ENCODE measurements at regions not wholly inside any gene's neighbourhood (a gene's known extent, or its start where the extent isn't known, plus 50 kb on each side); places are given as distances from the start of the nearest gene placed in this dataset.

DNA sequence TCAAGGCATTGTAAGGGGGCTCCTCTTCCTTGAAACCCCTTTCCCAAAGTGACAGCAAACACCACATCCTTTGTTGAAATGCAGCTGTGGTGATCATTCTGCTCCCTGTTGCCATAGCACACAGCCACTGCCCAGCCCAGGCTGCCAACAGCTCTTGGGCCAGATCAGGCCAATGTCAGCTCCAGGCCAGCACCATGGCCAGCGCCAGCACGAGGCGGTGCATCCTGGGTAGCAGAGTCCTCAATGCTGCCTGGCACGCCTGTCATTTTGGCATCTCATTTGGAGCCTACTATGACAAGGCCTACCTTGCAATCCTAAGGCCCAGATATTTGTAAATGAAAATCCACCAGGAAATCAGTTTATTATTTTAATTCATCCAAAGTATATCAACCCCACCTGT, 390.6 kb downstream of the DNAH5 start:
- no peaks in the 10 kb centered on the region for H3K9me3 Mint-ChIP-seq
- peaks cover 3% of the 10 kb centered on the region for H3K27me3 Mint-ChIP-seq (ENCODE audit: low read depth)
- H3K27ac Mint-ChIP-seq = no peak overlapping the region
- TF ChIP-seq, protein P1, sequence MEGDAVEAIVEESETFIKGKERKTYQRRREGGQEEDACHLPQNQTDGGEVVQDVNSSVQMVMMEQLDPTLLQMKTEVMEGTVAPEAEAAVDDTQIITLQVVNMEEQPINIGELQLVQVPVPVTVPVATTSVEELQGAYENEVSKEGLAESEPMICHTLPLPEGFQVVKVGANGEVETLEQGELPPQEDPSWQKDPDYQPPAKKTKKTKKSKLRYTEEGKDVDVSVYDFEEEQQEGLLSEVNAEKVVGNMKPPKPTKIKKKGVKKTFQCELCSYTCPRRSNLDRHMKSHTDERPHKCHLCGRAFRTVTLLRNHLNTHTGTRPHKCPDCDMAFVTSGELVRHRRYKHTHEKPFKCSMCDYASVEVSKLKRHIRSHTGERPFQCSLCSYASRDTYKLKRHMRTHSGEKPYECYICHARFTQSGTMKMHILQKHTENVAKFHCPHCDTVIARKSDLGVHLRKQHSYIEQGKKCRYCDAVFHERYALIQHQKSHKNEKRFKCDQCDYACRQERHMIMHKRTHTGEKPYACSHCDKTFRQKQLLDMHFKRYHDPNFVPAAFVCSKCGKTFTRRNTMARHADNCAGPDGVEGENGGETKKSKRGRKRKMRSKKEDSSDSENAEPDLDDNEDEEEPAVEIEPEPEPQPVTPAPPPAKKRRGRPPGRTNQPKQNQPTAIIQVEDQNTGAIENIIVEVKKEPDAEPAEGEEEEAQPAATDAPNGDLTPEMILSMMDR (IDR thresholded peaks at IDR 0.05; ENCODE audit: unreplicated experiment in 3 of 3) = no peak
- no peaks in the 10 kb centered on the region for H3K4me1 Mint-ChIP-seq
- no peak overlapping the region for H3K4me3 Mint-ChIP-seq
- H3K36me3 Mint-ChIP-seq (ENCODE audit: low read depth) = no peaks in the 10 kb centered on the region

DNA sequence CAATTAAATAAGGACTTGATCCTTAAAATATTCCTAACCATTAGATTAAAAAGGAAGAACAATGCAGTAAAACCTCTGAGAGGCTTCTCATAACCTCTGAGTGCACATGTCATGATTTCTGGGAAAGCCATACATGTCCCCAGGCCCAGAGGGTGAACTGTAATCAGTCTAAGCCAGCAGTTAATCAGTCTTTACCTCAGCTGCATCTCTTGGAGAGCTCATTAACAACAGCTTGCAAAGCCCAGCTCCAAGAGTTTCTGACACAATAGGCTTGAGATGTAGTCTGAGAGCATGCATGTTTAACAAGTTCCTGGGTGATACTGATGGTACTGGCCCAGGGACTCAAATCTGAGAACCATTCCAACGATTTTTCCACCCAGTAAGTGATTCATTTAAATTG, 392.1 kb downstream of the DNAH5 start:
- Mint-ChIP-seq H3K27me3 (ENCODE audit: low read depth) (peaks cover 3% of the 10 kb centered on the region), H3K9me3 (no peaks in the 10 kb centered on the region), H3K36me3 (ENCODE audit: low read depth) (no peaks in the 10 kb centered on the region), H3K27ac (no peak overlapping the region), H3K4me3 (no peak overlapping the region), H3K4me1 (no peaks in the 10 kb centered on the region)
- TF ChIP-seq, protein P1 (IDR thresholded peaks at IDR 0.05; ENCODE audit: unreplicated experiment in 3 of 3) = no peak

DNA sequence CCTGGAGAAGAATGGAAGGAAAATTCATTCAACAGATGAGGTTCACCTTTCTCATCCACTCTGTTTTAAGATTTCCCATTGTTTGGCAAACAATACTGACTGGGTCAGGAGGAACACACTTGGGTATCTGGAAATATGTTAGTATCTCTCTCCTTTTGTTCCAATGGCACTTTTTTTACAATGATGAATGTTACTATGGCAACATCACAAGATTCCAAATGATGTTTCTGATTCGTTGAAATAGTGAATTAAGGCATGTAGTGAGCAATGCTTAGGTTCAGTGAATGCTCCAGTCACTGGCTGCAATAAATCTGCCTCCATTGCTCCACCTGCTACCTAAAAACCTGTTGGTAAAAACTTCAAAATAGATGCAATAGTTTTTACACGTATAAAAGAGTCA, 392.8 kb downstream of the DNAH5 start:
- no peaks in the 10 kb centered on the region for H3K27me3 Mint-ChIP-seq (ENCODE audit: low read depth)
- H3K27ac Mint-ChIP-seq = no peak overlapping the region
- no peaks in the 10 kb centered on the region for H3K4me1 Mint-ChIP-seq
- H3K4me3 Mint-ChIP-seq = no peak overlapping the region
- TF ChIP-seq, protein P1 (IDR thresholded peaks at IDR 0.05; ENCODE audit: unreplicated experiment in 3 of 3) = no peak
- H3K9me3 Mint-ChIP-seq = no peaks in the 10 kb centered on the region
- H3K36me3 Mint-ChIP-seq (ENCODE audit: low read depth) = no peaks in the 10 kb centered on the region

DNA sequence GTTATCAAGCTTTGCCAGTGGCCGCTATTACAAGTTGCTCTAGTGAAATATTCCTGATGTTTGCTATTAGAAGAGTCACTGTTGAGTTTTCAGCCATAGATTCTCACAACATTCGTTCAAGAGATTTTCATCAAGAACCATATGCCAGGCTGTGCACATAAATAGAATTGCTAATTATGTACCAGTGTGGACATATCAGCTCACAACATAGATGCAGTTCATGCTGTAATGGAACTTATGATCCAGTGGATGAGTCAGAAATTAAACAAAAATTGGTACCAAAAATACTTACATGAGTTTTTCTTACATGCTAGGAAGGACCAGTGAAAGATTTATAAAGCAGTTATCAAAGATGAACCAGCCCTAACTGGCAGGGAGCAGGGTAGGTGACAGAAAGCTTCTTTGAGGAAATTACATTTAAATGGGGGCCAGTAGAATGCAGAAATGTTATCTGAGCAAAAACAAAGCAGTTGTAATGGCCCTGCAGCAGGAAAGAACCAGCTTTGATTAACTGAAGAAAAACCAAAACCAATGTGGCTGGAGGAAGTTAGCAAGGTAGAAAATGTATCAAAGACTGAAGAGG, 404.2 kb downstream of the DNAH5 start:
- TF ChIP-seq, protein P1 (IDR thresholded peaks at IDR 0.05; ENCODE audit: unreplicated experiment in 3 of 3) = no peak
- Mint-ChIP-seq H3K4me3 (no peak overlapping the region), H3K9me3 (no peaks in the 10 kb centered on the region), H3K36me3 (ENCODE audit: low read depth) (no peaks in the 10 kb centered on the region), H3K27ac (no peak overlapping the region), H3K27me3 (ENCODE audit: low read depth) (no peaks in the 10 kb centered on the region), H3K4me1 (no peaks in the 10 kb centered on the region)

DNA sequence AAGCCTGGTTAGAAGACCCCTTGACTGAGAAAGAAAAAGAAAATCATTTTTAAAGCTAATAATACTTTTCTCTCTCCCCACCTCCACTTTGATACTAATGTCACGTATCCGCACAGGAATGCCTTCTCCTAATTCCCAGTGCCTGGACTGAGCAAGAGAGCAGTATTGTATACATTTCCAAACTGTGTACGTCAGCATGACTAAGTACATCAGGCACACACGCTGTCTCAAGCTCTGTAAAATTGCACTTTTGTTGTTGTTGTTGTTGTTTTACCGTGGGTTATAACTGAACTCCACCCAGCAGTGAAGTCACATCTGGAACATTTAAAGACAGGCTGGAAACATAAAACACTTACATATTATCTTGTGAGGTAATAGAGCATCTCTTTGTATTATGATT, 407.6 kb downstream of the DNAH5 start:
- H3K36me3 Mint-ChIP-seq (ENCODE audit: low read depth) = no peaks in the 10 kb centered on the region
- H3K4me3 Mint-ChIP-seq = no peak overlapping the region
- H3K27ac Mint-ChIP-seq = no peak overlapping the region
- TF ChIP-seq, protein P1 (IDR thresholded peaks at IDR 0.05; ENCODE audit: unreplicated experiment in 3 of 3) = no peak
- H3K9me3 Mint-ChIP-seq = no peaks in the 10 kb centered on the region
- no peaks in the 10 kb centered on the region for H3K4me1 Mint-ChIP-seq
- H3K27me3 Mint-ChIP-seq (ENCODE audit: low read depth) = no peaks in the 10 kb centered on the region

DNA sequence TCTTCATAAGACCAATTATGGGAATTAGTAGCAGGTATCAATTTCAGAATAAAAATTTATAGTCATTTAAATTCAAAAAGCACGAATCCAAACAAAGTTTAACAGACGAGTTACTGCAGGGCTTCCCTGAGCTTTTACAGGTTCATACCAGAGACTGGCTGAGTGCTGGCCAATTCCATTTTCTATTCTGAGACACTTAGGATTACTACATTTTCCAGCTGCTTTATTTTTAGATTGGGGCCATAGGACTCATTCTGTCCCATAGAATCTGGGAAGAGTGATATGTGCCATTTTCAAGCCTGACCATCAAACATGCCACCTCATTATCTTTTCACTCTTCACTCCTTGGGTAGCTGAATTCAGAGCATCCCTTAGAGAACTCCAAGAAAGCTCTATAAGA, 410.7 kb downstream of the DNAH5 start:
- no peaks in the 10 kb centered on the region for H3K4me1 Mint-ChIP-seq
- H3K4me3 Mint-ChIP-seq = no peak overlapping the region
- no peaks in the 10 kb centered on the region for H3K9me3 Mint-ChIP-seq
- H3K27ac Mint-ChIP-seq = no peak overlapping the region
- TF ChIP-seq, protein P1 (IDR thresholded peaks at IDR 0.05; ENCODE audit: unreplicated experiment in 3 of 3) = no peak
- no peaks in the 10 kb centered on the region for H3K27me3 Mint-ChIP-seq (ENCODE audit: low read depth)
- H3K36me3 Mint-ChIP-seq (ENCODE audit: low read depth) = no peaks in the 10 kb centered on the region

Measured in nephron (organoid).